ENCODE measurements at regions not wholly inside any gene's neighbourhood (a gene's known extent, or its start where the extent isn't known, plus 50 kb on each side); places are given as distances from the start of the nearest gene placed in this dataset.
"Not testable (repeated sequence)": the region's sequence is repeated elsewhere in the genome, so short reads cannot be mapped to it uniquely, and the experiment has no call there.

DNA sequence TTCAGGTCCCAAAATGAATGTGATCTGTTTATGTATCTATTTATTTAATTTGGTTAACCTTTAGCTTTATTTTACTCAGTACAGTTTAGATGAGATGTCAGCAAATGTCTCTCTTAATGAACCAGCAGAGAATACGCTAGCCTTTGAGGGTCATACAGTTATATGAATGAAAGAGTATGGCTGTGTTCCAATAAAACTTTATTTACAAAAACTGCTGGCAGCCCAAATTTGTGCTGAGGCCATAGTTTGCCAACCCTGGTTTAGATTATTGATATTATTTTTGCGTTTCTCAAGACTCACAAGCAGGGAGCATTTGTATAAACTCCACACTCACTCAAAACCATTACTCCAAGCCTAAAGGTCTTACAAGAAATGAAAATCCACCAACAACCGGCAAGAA lies 323.4 kb upstream of the NRP1 start:
- H3K4me3 ChIP-seq (ENCODE audit: low read length): no peak overlapping the region
- TF ChIP-seq, protein P1, sequence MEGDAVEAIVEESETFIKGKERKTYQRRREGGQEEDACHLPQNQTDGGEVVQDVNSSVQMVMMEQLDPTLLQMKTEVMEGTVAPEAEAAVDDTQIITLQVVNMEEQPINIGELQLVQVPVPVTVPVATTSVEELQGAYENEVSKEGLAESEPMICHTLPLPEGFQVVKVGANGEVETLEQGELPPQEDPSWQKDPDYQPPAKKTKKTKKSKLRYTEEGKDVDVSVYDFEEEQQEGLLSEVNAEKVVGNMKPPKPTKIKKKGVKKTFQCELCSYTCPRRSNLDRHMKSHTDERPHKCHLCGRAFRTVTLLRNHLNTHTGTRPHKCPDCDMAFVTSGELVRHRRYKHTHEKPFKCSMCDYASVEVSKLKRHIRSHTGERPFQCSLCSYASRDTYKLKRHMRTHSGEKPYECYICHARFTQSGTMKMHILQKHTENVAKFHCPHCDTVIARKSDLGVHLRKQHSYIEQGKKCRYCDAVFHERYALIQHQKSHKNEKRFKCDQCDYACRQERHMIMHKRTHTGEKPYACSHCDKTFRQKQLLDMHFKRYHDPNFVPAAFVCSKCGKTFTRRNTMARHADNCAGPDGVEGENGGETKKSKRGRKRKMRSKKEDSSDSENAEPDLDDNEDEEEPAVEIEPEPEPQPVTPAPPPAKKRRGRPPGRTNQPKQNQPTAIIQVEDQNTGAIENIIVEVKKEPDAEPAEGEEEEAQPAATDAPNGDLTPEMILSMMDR (IDR thresholded peaks at IDR 0.05; ENCODE audit: insufficient read depth, low read depth, low read length, missing control alignments): no peak
- DNase-seq (ENCODE audit: low read depth): no peak

DNA sequence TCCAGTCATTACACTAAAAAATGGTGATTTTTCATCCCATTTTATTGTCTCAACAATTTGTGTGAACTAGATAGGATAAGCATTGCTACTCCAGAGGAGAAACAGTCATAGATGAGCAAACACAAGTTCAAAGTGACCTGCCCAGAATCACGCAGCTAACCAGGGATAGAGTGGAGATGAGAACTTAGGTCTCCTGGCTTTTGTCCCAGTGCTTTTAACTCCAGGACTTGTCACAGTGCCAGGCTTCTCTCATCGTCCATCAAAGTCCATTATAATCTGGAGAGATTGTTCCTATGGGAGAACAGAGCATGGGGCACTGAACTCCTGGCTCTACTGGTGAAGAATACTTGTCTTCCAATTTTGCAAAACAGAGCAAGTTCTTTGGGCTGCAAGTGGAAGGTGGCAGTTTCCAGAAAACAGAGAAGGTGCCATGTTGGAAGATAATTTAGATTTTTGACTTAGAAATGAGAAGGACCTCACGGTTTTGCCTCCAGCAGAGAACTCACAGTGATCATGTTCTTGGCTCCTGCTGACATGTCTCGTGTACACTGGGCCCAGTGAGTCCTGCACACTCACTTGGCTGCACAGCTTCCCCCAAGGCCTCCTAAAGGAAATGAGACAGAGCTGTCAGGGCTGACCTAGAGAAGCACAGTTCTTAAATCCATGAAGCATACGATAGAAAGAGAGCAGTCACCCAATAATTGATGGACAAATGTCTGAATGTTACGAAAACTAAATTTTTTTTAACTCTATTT lies 322.9 kb upstream of the NRP1 start:
- H3K4me3 ChIP-seq (ENCODE audit: low read length): no peak overlapping the region
- TF ChIP-seq, protein P1 (IDR thresholded peaks at IDR 0.05; ENCODE audit: insufficient read depth, low read depth, low read length, missing control alignments): no peak
- no peak for DNase-seq (ENCODE audit: low read depth)

GRCh38 chr10:33655921-33656320 lies 321.5 kb upstream of the NRP1 start:
- TF ChIP-seq, protein P1 (IDR thresholded peaks at IDR 0.05; ENCODE audit: insufficient read depth, low read depth, low read length, missing control alignments): no peak
- no peak for DNase-seq (ENCODE audit: low read depth)
- no peak overlapping the region for H3K4me3 ChIP-seq (ENCODE audit: low read length)

- no peak for DNase-seq (ENCODE audit: low read depth)
- H3K4me3 ChIP-seq (ENCODE audit: low read length): no peak overlapping the region
- TF ChIP-seq, protein P1 (IDR thresholded peaks at IDR 0.05; ENCODE audit: insufficient read depth, low read depth, low read length, missing control alignments): no peak
Measured at GRCh38 chr10:33655165-33655815, 320.8 kb upstream of the NRP1 start.

- no peak overlapping the region for H3K4me3 ChIP-seq (ENCODE audit: low read length)
- TF ChIP-seq, protein P1 (IDR thresholded peaks at IDR 0.05; ENCODE audit: insufficient read depth, low read depth, low read length, missing control alignments): no peak
- DNase-seq (ENCODE audit: low read depth): peak; percentile 61
Measured at GRCh38 chr10:33653584-33654367, 319.3 kb upstream of the NRP1 start.

GRCh38 chr10:33652870-33653269 lies 318.4 kb upstream of the NRP1 start:
- TF ChIP-seq, protein P1 (IDR thresholded peaks at IDR 0.05; ENCODE audit: insufficient read depth, low read depth, low read length, missing control alignments): no peak
- no peak for DNase-seq (ENCODE audit: low read depth)
- no peak overlapping the region for H3K4me3 ChIP-seq (ENCODE audit: low read length)

DNA sequence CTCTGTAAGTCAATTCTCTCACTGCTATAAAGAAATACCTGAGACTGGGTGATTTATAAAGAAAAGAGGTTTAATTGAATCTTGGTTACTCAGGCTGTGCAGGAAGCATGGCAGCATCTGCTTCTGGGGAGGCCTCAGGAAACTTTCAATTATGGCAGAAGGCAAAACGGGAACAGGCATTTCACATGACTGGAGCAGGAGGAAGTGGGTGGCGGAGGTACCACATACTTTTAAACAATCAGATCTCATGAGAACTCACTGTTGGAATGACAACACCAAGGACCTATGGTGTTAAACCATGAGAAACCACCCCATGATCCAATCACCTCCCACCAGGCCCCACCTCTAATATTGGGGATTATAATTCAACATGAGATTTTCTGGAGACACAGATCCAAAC lies 315.7 kb upstream of the NRP1 start:
- DNase-seq (ENCODE audit: low read depth); H3K4me3 ChIP-seq (ENCODE audit: low read length): not testable (repeated sequence)

Data from epithelial cell of esophagus (primary cell).